Testis (tissue), 2 donors: ENCODE measurements at regions not wholly inside any gene's neighbourhood (a gene's known extent, or its start where the extent isn't known, plus 50 kb on each side); places are given as distances from the start of the nearest gene placed in this dataset.

Experiments used
- CTCF ChIP-seq, 3 experiments: fragments of 450-650 bp in 2 of 3; fragments of 200-600 bp in 1 of 3; sonication (generic) in 1 of 3; IDR thresholded peaks; one replicate each; pipeline ENCODE4 v1.5.1; 2016 to 2019; ENCODE audit warnings: antibody characterized with exemption in 3 of 3, mild to moderate bottlenecking in 2 of 3, moderate library complexity in 1 of 3
- POLR2A ChIP-seq: fragments of 450-650 bp; IDR thresholded peaks from one replicate; pipeline ENCODE4 v1.6.1; 2017; ENCODE audit warnings: antibody characterized with exemption, mild to moderate bottlenecking, moderate library complexity

- no peak for TF ChIP-seq CTCF (IDR thresholded peaks at IDR 0.05)
- no peak for TF ChIP-seq POLR2A
Measured at GRCh38 chr18:67406714-67407113, 109.8 kb downstream of the DSEL start.
